Glomerular endothelial cell (primary cell): ENCODE measurements at regions not wholly inside any gene's neighbourhood (a gene's known extent, or its start where the extent isn't known, plus 50 kb on each side); places are given as distances from the start of the nearest gene placed in this dataset.
A peak's percentile ranks its signal among the peaks of the same experiment; 100 is the strongest.

ENCODE experiments used
- DNase-seq: peaks from one replicate; pipeline ENCODE4 v3.0.0-alpha.2; 2011; ENCODE audit warnings: low read depth, low spot score; ENCODE audit errors: extremely low read depth

DNA sequence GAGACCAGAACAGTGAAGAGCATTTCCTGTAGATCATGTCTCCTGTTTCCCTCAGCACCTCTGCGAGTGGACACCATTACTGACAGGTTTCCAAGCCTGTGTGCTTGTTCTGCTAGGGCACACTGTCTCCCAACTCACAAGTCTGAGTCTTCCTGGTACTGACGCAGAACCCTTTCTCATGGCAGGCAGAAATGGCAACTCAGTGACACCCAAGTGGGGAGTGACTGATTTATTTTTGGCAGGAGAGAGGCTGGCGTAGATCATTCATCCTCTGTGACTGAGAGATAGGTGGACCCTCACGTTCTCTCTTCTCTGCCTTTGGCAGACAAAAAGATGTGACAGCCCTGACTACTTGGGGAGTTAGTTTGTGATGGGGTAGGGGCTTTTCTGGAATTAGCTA, 183.4 kb downstream of the RFC3 start:
- no peak for DNase-seq

DNA sequence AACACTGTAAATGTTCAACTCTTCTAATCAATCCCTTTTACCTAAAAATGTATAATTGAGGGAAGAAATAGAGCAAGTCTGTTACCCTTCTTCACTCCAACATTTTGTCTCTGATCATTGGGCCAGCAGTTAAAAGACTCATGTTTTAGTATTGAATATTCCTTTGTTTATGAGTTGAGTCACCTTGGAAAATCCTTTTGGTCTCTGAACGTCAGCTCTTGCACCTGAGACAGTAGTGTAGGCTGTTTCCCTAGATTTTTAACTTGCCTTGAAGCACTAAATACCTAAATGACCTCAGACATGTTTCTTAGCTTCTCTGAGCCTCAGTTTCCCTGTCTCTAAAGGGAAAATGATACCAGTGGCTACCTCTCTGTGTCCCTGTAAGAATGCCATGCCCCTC, 184.2 kb downstream of the RFC3 start:
- no peak for DNase-seq

DNA sequence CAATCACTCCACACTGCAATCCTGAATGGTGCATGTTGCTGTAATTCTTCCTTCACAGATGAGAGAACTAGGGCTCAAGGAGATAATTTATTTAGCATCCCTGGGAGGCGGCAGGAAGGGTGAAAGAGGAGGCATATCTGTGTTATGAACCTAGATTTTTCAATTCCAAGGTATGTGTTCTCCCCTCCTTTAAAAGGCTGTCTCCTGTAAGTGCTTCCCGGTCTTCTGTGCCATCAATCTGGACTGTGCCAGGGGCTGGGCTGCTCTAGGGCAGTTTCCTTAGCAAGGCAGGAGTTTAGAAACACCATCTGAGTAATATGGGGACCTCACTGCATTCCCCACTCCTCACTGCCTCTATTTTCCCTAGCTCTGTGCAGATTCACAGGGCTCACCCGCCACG, 185.0 kb downstream of the RFC3 start:
- DNase-seq: no peak

DNA sequence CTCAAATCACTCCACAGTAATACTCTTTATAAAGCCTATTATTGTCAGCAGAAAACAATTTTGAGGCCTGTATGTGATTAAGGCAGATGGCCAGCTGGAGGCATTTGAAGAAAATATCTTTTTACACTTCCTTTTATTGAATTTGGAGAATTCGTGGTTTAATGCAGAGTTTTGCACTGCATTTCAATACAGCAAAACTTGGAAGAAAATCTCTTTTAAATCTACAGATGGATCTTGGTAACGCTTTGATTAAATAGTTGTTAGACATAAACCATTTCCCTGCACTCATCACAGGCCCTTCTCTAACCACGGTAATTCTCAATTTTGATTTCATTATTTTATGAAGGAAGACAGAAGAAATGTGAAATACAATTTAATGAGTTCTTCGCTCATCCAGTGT, 185.7 kb downstream of the RFC3 start:
- no peak for DNase-seq

DNA sequence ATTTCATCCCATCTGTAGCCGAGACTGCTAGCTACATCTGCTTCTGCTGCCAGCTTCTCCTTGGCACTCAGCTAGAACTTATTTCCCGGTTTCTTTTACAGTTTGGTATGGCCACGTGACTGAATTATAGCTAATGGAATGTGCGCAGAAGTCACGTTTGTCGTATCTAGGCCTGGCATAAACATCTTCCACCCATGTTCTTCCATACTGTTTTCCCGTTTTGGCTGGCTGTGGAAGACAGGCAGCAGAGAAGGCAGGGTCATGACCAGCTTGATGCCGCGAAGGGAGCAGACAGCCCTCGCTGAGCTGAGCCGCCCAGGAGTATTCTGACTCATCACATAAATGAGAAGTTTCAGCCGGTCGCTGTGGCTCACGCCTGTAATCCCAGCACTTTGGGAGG, 186.7 kb downstream of the RFC3 start:
- no peak for DNase-seq

DNA sequence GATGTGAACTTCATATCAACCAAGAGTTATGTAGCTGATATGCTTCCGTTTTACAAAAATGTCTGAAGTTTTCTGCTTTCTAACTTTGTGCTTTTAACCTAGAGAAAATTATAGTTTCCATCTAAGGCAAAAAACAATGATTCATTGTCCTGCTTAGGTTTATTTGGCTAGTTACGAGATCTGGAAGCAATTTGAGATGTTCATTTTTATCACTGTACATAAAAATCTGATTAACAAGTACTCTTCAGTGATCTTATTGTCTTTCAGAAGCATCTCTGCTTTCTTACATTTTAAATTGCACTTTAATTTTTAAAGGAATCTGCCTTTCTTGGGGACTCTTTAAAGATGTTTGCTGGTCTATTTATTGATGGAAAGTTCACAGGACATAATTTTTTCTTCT, 188.1 kb downstream of the RFC3 start:
- no peak for DNase-seq

DNA sequence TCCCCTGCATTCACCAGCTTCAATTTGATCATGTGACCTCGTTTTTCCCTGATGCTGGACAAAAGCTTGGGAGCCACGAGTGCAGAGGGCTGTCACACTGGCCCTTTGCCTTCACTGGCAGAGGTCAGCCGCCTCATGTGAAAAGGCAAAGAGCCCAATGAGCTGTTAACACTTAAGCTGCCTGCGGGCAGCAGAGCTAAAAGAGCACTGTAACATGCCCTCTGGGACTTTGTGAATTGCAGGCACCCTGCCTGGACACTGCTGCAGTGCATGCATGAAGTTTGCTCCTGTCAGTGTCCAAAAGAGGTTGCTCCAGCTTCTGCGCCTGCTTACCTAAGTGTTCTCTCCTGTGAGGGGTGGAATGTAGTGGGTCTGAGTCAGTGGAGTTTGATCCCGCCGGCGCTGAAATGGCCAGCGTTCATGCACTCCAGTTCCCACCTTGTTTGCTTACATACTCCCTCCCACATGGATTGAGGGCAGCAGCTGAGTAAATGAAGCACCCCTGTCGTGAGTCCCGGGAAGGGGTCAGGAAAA, 193.7 kb downstream of the RFC3 start:
- DNase-seq: no peak

DNA sequence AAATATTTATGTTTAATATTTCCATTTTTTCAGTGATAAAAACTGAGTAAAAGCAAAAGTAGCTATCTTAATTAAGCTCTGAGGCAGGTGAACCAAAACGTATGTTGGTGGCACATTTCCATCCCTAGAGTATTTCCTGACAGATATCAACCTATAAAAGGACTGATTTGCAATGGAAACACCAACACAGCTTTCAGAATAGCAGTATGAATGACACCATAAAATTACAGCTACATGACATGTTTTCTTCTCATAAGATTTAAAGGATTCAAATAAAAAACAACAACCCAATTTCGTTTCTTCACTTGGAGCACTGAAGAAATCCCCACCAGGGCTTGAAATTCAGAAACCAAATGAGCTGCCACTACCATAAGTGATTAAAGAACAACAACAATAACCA, 194.4 kb downstream of the RFC3 start:
- no peak for DNase-seq

DNA sequence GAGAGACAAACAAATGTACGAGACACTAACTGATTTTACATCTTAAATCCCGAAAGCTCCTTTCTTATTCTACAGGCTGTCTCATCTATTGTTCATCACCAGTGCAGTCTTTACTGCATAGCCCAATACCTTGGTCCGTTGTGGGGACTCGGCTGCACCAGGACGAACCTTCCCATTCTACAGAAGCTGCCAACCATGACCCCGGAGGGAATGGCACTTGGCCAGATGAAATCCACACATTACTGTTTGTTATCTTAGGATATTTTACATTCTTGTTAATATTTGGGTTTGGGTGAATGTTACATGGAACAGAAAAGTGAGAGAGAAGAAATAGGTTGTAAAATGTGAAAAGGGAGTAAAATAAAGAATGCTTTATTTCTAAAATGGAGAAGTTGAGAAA, 195.1 kb downstream of the RFC3 start:
- no peak for DNase-seq

DNA sequence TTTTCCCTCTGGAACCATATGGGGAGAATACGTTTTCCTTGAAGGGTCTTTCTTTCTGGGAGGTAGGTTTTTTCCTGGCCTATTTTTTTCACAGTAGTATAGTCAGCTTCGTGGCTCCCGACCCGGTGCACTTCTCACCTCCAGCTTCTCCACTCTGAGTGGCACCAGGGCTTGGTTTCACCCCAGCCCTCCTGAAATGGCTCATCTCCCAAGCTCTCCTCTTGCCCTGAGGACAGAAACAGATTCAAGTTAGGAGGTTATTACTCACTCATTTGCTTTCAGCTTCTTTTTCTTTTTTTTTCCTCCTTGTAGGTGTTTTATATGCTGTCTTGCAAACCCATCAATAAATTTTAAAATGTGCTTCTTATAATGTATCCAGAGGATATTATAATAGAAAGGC, 199.3 kb downstream of the RFC3 start:
- DNase-seq: no peak

DNA sequence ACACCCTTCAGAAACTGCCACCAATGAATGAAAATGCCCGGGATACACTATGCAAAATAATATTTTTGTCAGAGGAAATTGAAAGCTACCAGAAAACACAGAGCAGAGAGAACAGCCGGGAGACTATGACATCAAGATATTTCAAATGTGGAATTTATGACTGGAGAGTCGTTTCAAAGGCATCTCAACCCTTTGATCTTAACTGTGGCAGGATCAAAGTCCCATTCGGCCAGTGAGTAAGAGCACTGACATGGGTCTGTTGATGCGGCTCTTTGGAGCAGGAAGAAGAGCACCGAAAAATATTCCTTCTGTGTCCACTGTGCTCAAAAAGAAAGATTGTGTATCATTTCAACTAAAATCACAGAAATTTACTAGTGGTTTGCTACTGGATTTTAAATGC, 201.9 kb downstream of the RFC3 start:
- DNase-seq: no peak

DNA sequence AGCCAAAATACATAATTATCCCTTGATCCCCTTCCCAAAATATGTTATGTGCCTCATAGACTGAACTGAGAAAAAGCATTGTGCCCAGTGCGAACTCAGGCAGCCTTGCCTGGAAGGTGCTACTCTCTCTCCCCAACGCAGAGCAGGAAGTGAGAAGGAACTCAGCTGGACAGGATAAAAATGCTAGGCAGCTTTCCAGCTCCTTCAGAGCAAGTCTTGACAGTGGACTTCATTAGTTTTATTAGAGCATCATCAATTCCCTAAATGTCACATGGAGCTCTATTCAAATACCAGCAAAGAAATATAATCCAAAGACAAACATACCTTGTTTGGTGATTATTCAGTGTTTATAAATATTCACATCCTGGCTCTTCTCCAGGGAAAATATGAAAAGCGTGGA, 202.4 kb downstream of the RFC3 start:
- no peak for DNase-seq

DNA sequence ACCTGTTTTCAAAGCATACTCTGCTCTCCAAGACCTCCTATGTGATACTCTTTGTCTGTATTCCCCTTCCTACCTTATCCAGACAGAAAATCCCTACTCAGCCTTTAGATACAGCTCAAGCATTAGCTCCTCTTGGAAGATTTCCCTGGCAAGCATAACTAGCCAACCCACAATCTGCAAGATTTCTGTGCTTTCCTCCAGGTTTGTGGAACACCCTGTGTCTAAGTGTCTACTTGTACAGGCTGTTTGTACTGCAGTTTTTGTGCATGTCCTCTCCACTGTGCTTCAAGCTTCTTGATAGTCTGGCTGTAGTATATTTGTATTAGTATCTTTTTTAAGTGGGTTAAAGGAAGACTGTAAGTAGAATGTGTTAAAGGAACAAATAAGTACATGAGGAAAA, 203.7 kb downstream of the RFC3 start:
- no peak for DNase-seq

DNA sequence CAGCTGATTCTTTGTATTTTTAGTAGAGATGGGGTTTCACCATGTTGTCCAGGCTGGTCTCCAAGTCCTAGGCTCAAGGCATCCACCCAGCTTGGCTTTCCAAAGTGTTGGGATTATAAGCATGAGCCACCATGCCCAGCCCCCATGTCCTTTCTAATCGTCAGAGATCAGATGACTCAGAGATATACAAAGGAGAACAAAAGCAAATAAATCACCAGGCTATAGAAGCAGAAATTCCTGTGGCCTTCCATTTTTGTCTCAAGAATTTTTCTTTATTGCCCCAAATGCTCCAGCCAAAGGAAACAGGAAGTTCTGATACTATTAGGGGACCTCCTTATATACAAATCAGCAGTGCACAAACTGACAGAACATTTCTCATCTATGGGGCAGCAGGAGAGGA, 207.8 kb downstream of the RFC3 start:
- peak; percentile 48 for DNase-seq

DNA sequence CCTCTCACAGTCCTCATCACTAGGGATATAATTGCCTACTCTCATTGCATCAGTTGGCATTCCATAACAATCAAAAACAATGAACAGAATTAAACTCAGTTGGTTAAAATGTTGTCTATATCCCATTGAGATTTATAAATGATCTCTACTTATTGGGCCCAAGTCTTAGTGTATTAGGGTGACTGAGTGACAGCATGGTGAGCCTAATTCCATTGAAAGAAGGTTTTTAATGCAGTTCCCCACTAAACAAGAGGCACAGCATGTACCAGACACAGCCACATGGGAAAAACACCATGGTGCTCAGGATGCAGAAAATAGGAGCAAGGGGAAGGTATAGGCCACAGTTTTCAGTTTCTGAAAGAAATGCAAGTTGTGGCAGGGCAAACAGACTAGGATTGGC, 208.4 kb downstream of the RFC3 start:
- DNase-seq: no peak

DNA sequence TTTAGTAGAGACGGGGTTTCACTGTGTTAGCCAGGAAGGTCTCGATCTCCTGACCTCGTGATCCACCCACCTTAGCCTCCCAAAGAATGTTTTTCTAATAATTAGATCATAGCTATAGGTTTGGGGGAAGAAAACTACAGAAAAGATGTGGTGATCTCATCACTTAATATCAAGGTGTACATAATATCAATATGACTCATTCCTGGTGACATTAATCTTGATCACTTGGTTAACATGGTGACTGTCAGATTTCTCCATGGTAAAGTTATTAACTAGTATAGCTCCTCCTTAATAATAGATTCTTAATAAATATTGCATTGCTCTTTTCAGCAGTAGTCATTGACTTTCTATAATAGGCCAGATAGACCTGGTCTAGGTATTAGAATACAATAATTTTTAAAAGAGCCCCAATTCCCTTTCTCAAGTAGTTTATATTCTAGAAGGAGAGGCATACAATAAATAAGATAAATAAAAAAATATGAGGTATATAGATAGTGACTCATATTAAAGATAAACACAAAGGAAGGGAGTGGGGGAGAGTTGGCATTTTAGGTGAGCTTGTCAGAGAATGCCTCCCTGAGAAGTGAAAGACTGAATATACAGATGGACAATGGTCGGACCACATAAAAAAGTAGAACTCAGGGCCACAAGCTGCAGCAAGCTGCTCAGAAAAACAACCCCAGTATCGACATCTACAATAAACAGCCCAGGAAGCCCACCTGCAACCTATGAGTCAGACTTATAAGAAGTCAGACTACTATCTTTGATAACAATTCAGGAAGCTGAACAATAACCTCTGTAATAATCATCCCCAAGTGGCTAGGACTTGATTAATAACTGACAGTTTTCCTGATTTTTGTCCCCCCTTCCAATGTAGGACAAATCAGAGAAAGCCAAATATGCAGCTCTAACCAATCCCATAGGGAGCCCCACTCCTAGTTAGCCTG, 210.8 kb downstream of the RFC3 start:
- no peak for DNase-seq

DNA sequence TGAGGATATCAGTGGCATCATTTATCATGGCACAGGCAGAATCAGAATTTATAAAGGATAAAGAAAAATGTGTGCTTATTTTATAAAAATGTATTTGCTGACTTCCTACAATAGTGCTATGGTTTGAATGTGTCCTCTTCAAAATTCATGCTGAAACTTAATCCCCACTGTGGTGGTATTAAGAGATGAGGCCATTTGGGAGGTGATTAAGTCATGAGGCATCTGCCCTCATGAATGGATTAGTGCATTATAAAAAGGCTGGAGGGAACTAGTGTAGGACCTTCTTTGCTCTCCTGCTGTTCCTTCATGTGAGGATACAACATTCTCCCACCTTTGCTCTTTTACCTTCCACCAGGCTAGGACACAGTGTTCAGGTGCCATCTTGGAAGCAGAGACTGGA, 212.8 kb downstream of the RFC3 start:
- DNase-seq: no peak

DNA sequence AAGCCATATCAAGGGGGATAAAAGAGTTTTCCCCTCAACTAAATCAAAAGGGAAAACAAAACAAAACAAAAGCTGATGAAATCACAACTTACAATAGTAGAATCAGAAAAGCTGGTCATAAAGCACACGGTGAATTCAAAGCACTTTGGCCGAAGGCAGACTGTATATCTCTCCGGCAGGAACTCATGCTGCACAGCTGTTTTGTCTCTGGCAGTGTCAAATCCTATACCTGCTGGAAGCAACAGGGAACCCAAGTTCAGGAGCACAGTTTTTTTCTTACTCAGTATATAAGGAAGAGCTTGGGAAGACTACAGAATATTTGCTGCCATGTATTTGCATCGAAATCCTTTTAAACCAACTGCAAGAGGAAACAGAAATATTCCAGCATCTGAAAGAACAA, 213.7 kb downstream of the RFC3 start:
- DNase-seq: no peak

DNA sequence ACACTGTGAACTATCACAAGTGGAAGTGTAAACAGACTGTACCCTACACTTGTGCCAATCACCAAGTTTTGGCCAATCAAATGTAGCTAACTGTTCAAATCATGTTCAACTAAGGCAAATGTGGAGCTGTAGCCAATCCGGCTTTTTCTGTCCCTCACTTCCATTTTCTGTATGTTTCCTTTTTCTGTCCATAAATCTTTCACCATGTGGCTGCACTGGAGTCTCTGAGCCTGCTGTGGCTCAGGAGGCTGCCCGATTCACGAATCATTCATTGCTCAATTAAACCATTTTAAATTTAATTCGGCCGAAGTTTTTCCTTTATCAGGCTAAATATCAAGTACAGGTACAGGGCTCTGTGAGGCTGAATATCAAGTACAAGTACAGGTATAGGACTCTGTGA, 216.5 kb downstream of the RFC3 start:
- DNase-seq: no peak

DNA sequence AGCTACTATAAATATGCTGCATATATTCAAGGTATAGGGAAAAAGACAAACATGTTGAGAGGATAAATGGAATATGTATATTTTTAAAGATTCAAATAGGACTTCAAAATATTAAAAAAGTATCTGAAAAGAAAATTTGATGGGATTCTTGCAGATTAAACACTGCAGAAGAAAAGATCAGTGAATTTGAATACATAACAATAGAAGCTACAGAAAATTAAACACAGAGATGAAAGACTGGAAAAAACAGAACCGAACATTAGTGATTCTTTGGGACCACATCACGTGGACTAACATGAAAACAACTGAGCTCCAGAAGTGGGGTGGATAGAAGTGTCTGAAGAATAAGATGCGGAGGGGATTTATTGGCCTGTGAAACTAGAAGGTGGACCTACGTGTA, 217.2 kb downstream of the RFC3 start:
- DNase-seq: no peak

DNA sequence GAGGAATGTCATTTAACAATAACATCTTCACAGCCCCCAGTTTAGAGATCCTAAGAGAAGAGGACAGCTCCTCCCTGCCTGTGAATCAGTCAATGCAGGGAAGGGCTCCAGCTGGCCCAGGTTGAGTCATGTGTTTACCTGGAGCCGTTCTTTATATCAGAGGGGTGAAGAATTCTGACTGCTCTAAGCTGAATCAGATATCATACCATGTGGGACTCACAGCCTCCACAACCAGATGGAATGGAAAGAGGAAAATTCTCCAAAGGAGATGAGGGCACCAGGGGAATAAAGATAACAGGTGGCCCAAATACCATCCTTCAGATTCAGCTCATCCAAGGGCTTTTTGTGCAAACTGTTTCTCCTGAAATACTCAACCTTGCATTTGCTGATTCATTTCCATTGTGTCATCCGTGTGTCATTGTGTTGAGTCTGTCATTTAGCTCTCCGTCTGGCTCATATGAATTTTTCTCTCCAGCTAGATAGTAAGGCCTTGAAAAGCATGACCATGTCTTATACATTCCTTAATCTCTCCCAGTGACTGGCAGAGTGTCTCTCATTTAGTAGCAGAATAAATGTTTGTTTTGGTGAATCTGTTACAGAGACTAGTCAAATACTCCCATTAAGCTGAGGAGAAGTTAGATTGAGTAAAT, 217.9 kb downstream of the RFC3 start:
- no peak for DNase-seq
